ENCODE measurements at regions not wholly inside any gene's neighbourhood (a gene's known extent, or its start where the extent isn't known, plus 50 kb on each side); places are given as distances from the start of the nearest gene placed in this dataset.

DNA sequence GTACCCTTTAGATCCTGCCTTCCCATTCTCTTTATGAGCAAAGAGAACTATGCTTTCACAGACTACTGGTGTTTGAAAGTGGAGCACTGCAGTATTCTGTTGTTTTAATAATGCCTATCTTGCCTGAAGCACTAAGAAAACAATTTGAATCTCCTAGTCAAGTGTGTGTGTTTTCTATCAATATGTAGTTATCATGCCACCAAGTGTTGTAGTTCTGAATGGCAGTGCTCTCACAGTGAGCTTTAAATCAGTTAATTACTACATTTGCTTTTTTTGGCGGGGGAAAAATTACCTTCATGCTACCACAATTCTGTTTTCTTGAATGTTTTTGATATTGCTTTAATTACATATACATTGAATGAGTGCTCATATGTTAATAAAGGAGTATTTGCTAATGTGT is 143.6 kb upstream of the FAM47A start:
- TF ChIP-seq, protein P1, sequence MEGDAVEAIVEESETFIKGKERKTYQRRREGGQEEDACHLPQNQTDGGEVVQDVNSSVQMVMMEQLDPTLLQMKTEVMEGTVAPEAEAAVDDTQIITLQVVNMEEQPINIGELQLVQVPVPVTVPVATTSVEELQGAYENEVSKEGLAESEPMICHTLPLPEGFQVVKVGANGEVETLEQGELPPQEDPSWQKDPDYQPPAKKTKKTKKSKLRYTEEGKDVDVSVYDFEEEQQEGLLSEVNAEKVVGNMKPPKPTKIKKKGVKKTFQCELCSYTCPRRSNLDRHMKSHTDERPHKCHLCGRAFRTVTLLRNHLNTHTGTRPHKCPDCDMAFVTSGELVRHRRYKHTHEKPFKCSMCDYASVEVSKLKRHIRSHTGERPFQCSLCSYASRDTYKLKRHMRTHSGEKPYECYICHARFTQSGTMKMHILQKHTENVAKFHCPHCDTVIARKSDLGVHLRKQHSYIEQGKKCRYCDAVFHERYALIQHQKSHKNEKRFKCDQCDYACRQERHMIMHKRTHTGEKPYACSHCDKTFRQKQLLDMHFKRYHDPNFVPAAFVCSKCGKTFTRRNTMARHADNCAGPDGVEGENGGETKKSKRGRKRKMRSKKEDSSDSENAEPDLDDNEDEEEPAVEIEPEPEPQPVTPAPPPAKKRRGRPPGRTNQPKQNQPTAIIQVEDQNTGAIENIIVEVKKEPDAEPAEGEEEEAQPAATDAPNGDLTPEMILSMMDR (IDR thresholded peaks at IDR 0.05 in 2 of 3, conservative IDR thresholded peaks at IDR 0.05 in 1 of 3; ENCODE audit: borderline replicate concordance in 1 of 3, insufficient read depth in 1 of 3, low read depth in 2 of 3, low read length in 2 of 3), result no peak
- no peak for TF ChIP-seq POLR2A (IDR thresholded peaks at IDR 0.05; ENCODE audit: borderline replicate concordance, extremely low read depth, insufficient read depth, insufficient read length)
- TF ChIP-seq SP1 (IDR thresholded peaks at IDR 0.05; ENCODE audit: low read depth), result no peak
- TF ChIP-seq, protein P2, sequence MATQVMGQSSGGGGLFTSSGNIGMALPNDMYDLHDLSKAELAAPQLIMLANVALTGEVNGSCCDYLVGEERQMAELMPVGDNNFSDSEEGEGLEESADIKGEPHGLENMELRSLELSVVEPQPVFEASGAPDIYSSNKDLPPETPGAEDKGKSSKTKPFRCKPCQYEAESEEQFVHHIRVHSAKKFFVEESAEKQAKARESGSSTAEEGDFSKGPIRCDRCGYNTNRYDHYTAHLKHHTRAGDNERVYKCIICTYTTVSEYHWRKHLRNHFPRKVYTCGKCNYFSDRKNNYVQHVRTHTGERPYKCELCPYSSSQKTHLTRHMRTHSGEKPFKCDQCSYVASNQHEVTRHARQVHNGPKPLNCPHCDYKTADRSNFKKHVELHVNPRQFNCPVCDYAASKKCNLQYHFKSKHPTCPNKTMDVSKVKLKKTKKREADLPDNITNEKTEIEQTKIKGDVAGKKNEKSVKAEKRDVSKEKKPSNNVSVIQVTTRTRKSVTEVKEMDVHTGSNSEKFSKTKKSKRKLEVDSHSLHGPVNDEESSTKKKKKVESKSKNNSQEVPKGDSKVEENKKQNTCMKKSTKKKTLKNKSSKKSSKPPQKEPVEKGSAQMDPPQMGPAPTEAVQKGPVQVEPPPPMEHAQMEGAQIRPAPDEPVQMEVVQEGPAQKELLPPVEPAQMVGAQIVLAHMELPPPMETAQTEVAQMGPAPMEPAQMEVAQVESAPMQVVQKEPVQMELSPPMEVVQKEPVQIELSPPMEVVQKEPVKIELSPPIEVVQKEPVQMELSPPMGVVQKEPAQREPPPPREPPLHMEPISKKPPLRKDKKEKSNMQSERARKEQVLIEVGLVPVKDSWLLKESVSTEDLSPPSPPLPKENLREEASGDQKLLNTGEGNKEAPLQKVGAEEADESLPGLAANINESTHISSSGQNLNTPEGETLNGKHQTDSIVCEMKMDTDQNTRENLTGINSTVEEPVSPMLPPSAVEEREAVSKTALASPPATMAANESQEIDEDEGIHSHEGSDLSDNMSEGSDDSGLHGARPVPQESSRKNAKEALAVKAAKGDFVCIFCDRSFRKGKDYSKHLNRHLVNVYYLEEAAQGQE (IDR thresholded peaks at IDR 0.05; ENCODE audit: low read depth), result no peak
- TF ChIP-seq SIN3A (IDR thresholded peaks at IDR 0.05; ENCODE audit: low read depth), result no peak
- TF ChIP-seq EZH2phosphoT487 (IDR thresholded peaks at IDR 0.05; ENCODE audit: borderline replicate concordance), result no peak
- no peak for TF ChIP-seq EZH2 (IDR thresholded peaks at IDR 0.05)
- TF ChIP-seq CEBPB (IDR thresholded peaks at IDR 0.05; ENCODE audit: low read depth), result no peak
- TF ChIP-seq RAD21 (IDR thresholded peaks at IDR 0.05; ENCODE audit: low read depth), result no peak
- TF ChIP-seq FOSL1 (IDR thresholded peaks at IDR 0.05; ENCODE audit: low read depth), result no peak
- TF ChIP-seq, protein P3, sequence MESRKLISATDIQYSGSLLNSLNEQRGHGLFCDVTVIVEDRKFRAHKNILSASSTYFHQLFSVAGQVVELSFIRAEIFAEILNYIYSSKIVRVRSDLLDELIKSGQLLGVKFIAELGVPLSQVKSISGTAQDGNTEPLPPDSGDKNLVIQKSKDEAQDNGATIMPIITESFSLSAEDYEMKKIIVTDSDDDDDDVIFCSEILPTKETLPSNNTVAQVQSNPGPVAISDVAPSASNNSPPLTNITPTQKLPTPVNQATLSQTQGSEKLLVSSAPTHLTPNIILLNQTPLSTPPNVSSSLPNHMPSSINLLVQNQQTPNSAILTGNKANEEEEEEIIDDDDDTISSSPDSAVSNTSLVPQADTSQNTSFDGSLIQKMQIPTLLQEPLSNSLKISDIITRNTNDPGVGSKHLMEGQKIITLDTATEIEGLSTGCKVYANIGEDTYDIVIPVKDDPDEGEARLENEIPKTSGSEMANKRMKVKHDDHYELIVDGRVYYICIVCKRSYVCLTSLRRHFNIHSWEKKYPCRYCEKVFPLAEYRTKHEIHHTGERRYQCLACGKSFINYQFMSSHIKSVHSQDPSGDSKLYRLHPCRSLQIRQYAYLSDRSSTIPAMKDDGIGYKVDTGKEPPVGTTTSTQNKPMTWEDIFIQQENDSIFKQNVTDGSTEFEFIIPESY (IDR thresholded peaks at IDR 0.05; ENCODE audit: extremely low read depth, insufficient replicate concordance, low read length), result no peak

Data from HCT116 (cell line).